H1 (cell line): ENCODE measurements at regions not wholly inside any gene's neighbourhood (a gene's known extent, or its start where the extent isn't known, plus 50 kb on each side); places are given as distances from the start of the nearest gene placed in this dataset.

Experiments
- ASH2L ChIP-seq: fragments of 200-600, 300-600 bp; sonication (generic); IDR thresholded peaks from one replicate; pipeline ENCODE4 v1.7.1; 2017; ENCODE audit warnings: low read length
- BRCA1 ChIP-seq: IDR thresholded peaks from 2 replicates; pipeline ENCODE4 v1.6.1; 2012; ENCODE audit warnings: low read depth, low read length, improper control_type of control experiment
- CHD7 ChIP-seq: fragments of 300-600 bp; sonication (generic); IDR thresholded peaks from 2 replicates; pipeline ENCODE4 v1.7.1; 2012; ENCODE audit warnings: low read length, moderate library complexity, mild to moderate bottlenecking, inconsistent platforms; ENCODE audit not compliant: insufficient replicate concordance
- GTF2F1 ChIP-seq: IDR thresholded peaks from 2 replicates; pipeline ENCODE4 v1.6.1; 2012; ENCODE audit warnings: low read depth, low read length, improper control_type of control experiment, borderline replicate concordance
- POLR2A ChIP-seq, 2 experiments: IDR thresholded peaks; 1 replicate in 1 of 2; 2 replicates in 1 of 2; pipeline ENCODE4 v1.6.1; 2011; ENCODE audit warnings: low read depth in 2 of 2, low read length in 2 of 2, mild to moderate bottlenecking in 2 of 2; ENCODE audit errors: control extremely low read depth in 1 of 2
- POLR2AphosphoS5 ChIP-seq: IDR thresholded peaks from 2 replicates; pipeline ENCODE4 v1.6.1; 2011; ENCODE audit warnings: low read depth, low read length
- RXRA ChIP-seq: IDR thresholded peaks from 2 replicates; pipeline ENCODE4 v1.6.1; 2011; ENCODE audit warnings: low read depth, mild to moderate bottlenecking, low read length, moderate library complexity; ENCODE audit not compliant: insufficient read depth
- SIRT6 ChIP-seq: IDR thresholded peaks from one replicate; pipeline ENCODE4 v1.7.1; 2012; ENCODE audit warnings: low read length, inconsistent platforms
- SIX5 ChIP-seq: IDR thresholded peaks from 2 replicates; pipeline ENCODE4 v1.6.1; 2011; ENCODE audit warnings: mild to moderate bottlenecking, low read depth, low read length
- TEAD4 ChIP-seq: IDR thresholded peaks from 2 replicates; pipeline ENCODE4 v1.6.1; 2012; ENCODE audit warnings: low read depth, low read length, inconsistent platforms, mixed read lengths

- TF ChIP-seq CHD7 (no peak), TEAD4 (no peak), POLR2AphosphoS5 (no peak), POLR2A (IDR thresholded peaks at IDR 0.05; ENCODE audit: control extremely low read depth in 1 of 2, low read depth in 2 of 2, low read length in 2 of 2) (no peak), GTF2F1 (no peak), SIRT6 (no peak), BRCA1 (no peak), ASH2L (no peak), SIX5 (no peak), RXRA (no peak)
Observed at GRCh38 chr11:109677231-109677630, 255.2 kb downstream of the C11orf87 start (continued).
